DMS53 treated with DMSO at 0.1 percent for 48 hours (cell line): ENCODE measurements at regions not wholly inside any gene's neighbourhood (a gene's known extent, or its start where the extent isn't known, plus 50 kb on each side); places are given as distances from the start of the nearest gene placed in this dataset.
"Not testable (repeated sequence)": the region's sequence is repeated elsewhere in the genome, so short reads cannot be mapped to it uniquely, and the experiment has no call there.

Experiments
- DNase-seq: peaks from one replicate; lab custom pipeline; 2025; ENCODE audit not compliant: unreplicated experiment; lab: John Stamatoyannopoulos, UW

GRCh38 chr3:187995667-187996066 lies 158.3 kb upstream of the LPP start:
- DNase-seq, result no peak

GRCh38 chr3:187996609-187997008 lies 157.3 kb upstream of the LPP start:
- no peak for DNase-seq

GRCh38 chr3:187997490-187997889 lies 156.5 kb upstream of the LPP start:
- DNase-seq, result no peak

GRCh38 chr3:187997946-187998561 lies 155.9 kb upstream of the LPP start:
- no peak for DNase-seq

GRCh38 chr3:187998611-187999010 lies 155.3 kb upstream of the LPP start:
- DNase-seq, result no peak

GRCh38 chr3:187999821-188000220 lies 154.1 kb upstream of the LPP start:
- DNase-seq, result no peak

- peak; percentile 40 for DNase-seq
Observed at GRCh38 chr3:188000361-188000861, 153.5 kb upstream of the LPP start.

- DNase-seq, result no peak
Observed at GRCh38 chr3:188001093-188001492, 152.9 kb upstream of the LPP start.

GRCh38 chr3:188001926-188002325 lies 152.0 kb upstream of the LPP start:
- no peak for DNase-seq

- DNase-seq, result peak; percentile 50
Observed at GRCh38 chr3:188002626-188003138, 151.3 kb upstream of the LPP start.

GRCh38 chr3:188003188-188004171 lies 150.5 kb upstream of the LPP start:
- DNase-seq, result peak; percentile 85

GRCh38 chr3:188006726-188007393 lies 147.1 kb upstream of the LPP start:
- DNase-seq, result peak; percentile 75

GRCh38 chr3:188007897-188008296 lies 146.1 kb upstream of the LPP start:
- no peak for DNase-seq

- no peak for DNase-seq
Observed at GRCh38 chr3:188008582-188009213, 145.3 kb upstream of the LPP start.

- DNase-seq, result no peak
Observed at GRCh38 chr3:188010478-188010877, 143.5 kb upstream of the LPP start.

- no peak for DNase-seq
Observed at GRCh38 chr3:188019727-188020126, 134.2 kb upstream of the LPP start.

GRCh38 chr3:188021041-188021440 lies 132.9 kb upstream of the LPP start:
- DNase-seq, result no peak

- DNase-seq, result no peak
Observed at GRCh38 chr3:188021502-188022040, 132.4 kb upstream of the LPP start.

GRCh38 chr3:188022902-188023301 lies 131.1 kb upstream of the LPP start:
- not testable (repeated sequence) for DNase-seq

- DNase-seq, result no peak
Observed at GRCh38 chr3:188025555-188025954, 128.4 kb upstream of the LPP start.
